Ascending aorta (tissue), 2 donors: ENCODE measurements at regions not wholly inside any gene's neighbourhood (a gene's known extent, or its start where the extent isn't known, plus 50 kb on each side); places are given as distances from the start of the nearest gene placed in this dataset.

Source experiments
- DNase-seq, 2 donors: peaks; one replicate each; pipeline ENCODE4 v3.0.0-alpha.2; 2019; ENCODE audit warnings: low spot score in 2 of 2
- H3K27ac ChIP-seq, 2 donors: fragments of 200-600 bp; sonication (generic); one replicate each; pipeline ENCODE4 v1.5.1; 2016 to 2017; ENCODE audit warnings: mild to moderate bottlenecking in 1 of 2
- H3K27me3 ChIP-seq: fragments of 200-600 bp; sonication (generic); one replicate; pipeline ENCODE4 v1.5.1; 2017
- H3K36me3 ChIP-seq, 2 donors: fragments of 200-600 bp; sonication (generic); one replicate each; pipeline ENCODE4 v1.5.1; 2016
- H3K4me1 ChIP-seq, 2 donors: fragments of 200-600 bp; sonication (generic); one replicate each; pipeline ENCODE4 v1.5.1; 2016 to 2017; ENCODE audit warnings: mild to moderate bottlenecking in 1 of 2
- H3K4me3 ChIP-seq, 2 donors: fragments of 200-600 bp; sonication (generic); one replicate each; pipeline ENCODE4 v1.5.1; 2016 to 2017; ENCODE audit warnings: mild to moderate bottlenecking in 1 of 2
- H3K9me3 ChIP-seq, 2 donors: fragments of 200-600 bp; sonication (generic); one replicate each; pipeline ENCODE4 v1.5.1; 2016
- intact Hi-C: fragments of 100-400 bp; cut with DNase I; formaldehyde crosslinking; loops from one replicate; pipeline ENCODE4 v1.15.1; 2023
- TF ChIP-seq, protein P1 (sequence below), 3 experiments: fragments of 200-600 bp in 2 of 3; fragments of 450-650 bp in 1 of 3; sonication (generic) in 2 of 3; IDR thresholded peaks; one replicate each; pipeline ENCODE4 v1.5.1; 2016 to 2019; ENCODE audit warnings: antibody characterized with exemption in 3 of 3, mild to moderate bottlenecking in 1 of 3, moderate library complexity in 1 of 3

DNA sequence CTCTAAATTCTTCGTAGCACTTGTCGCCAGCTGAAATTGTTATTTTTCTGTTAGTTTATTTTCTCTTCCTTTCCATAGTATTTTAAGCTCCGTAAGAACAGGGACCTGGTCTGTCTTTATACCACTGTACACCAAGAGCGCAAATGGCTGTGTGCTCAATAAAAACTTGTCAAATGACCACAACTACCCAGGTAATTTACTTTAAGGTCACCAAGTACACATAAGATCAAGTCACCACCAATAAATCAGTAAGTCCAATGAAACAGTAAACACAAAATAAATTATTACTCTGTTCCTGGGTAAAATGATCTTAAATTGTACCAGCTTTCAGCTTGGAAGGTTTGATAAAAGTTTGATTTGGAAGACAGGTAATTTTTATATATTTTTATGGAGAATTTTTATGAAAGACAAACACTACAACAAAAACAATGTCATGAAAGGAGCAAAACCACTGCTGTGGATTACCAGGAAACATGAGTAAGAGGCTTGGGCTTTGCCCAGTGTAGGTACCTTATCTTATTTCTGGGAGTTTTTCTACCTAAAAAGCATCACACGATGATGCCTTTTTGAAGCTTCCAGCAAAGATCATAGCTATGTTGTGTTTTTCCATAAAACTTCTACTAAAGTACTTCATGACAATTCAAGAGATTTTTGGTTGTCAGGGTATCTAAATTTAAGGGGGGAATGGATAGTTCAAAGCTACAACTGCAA, 406.8 kb downstream of the SHQ1 start:
- no peaks in the 10 kb centered on the region for H3K9me3 ChIP-seq
- TF ChIP-seq, protein P1, sequence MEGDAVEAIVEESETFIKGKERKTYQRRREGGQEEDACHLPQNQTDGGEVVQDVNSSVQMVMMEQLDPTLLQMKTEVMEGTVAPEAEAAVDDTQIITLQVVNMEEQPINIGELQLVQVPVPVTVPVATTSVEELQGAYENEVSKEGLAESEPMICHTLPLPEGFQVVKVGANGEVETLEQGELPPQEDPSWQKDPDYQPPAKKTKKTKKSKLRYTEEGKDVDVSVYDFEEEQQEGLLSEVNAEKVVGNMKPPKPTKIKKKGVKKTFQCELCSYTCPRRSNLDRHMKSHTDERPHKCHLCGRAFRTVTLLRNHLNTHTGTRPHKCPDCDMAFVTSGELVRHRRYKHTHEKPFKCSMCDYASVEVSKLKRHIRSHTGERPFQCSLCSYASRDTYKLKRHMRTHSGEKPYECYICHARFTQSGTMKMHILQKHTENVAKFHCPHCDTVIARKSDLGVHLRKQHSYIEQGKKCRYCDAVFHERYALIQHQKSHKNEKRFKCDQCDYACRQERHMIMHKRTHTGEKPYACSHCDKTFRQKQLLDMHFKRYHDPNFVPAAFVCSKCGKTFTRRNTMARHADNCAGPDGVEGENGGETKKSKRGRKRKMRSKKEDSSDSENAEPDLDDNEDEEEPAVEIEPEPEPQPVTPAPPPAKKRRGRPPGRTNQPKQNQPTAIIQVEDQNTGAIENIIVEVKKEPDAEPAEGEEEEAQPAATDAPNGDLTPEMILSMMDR (IDR thresholded peaks at IDR 0.05): no peak

DNA sequence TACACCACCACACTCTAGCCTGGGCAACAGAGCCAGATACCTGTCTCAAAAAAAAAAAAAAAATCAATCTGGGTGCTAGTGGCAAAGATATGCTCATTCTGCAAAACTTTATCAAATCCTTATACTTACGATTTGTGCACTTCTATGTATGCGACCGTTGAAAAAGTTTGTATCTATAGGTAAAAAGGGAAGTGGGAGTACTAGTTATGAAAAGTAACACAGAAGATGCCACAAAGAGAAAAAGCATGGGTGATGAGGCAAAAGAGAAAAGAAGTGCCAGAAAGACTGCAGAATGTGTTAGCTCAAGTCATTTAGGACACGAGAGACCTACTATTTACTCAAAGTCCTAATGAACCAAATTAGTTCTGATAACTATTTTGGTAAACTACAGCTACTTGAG, 407.8 kb downstream of the SHQ1 start:
- TF ChIP-seq, protein P1 (IDR thresholded peaks at IDR 0.05): no peak
- H3K27ac ChIP-seq: no peak overlapping the region
- peaks cover 0 to 10% of the 10 kb centered on the region in 2 donors for H3K4me1 ChIP-seq
- H3K4me3 ChIP-seq: no peak overlapping the region
- H3K36me3 ChIP-seq: no peaks in the 10 kb centered on the region
- no peaks in the 10 kb centered on the region for H3K27me3 ChIP-seq
- no peaks in the 10 kb centered on the region for H3K9me3 ChIP-seq
- DNase-seq: no peak
- intact Hi-C loops: loop anchor here (10.0 kb wide), 3 partner anchors 266 to 486 kb away; no protein-coding TSS in a partner anchor

More for the DNA sequence above, 406.8 kb downstream of the SHQ1 start:
- Histone ChIP-seq H3K4me1 (peaks cover 0 to 14% of the 10 kb centered on the region in 2 donors), H3K27me3 (no peaks in the 10 kb centered on the region), H3K4me3 (no peak overlapping the region), H3K36me3 (no peaks in the 10 kb centered on the region), H3K27ac (no peak overlapping the region)
- no peak for DNase-seq
- intact Hi-C loops: loop anchor here (10.0 kb wide), 3 partner anchors 267 to 487 kb away; no protein-coding TSS in a partner anchor

DNA sequence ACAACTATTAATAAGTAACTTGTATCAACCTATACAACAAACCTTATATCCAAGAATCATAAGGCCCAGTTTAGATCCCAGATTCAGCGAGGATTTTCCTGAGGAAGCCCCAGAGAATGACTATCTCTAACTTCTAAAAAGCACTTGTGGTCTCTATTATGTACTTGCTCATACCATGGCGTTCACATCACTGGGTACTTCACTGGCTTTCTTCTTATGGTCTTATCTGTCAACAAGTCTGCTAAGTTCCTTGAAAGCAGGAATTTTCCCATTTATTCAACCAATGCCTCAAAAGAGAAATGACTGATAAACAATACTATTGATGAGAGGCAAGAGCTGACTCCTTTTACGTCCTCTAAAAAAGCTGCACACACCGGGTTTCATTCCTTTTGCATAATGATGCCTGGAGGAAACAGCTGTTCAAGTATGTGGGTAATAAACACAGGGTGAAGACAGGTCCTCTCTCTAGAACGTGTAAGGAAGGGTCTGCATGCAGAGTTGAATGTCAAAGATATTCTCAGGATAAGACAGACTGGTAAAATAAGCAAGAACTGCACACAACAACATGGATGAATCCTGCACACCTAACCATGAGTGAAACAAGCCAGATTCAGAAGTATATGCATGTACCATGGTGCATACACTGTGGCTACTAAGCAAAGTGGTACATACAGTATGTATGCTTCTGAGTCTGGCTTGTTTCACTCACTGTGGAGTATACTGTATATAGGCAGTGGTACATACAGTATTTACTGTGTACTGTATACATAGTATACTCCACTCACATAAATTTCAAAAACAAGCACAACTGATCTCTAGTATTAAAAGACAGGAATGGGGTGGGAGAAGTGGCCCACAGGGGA, 408.7 kb downstream of the SHQ1 start:
- Histone ChIP-seq H3K27ac (no peak overlapping the region), H3K36me3 (no peaks in the 10 kb centered on the region), H3K4me3 (no peak overlapping the region), H3K4me1 (peaks cover 0 to 4% of the 10 kb centered on the region in 2 donors), H3K27me3 (no peaks in the 10 kb centered on the region), H3K9me3 (no peaks in the 10 kb centered on the region)
- intact Hi-C loops: loop anchor here (10.0 kb wide), 3 partner anchors 265 to 485 kb away; no protein-coding TSS in a partner anchor
- TF ChIP-seq, protein P1 (IDR thresholded peaks at IDR 0.05): no peak
- DNase-seq: no peak

DNA sequence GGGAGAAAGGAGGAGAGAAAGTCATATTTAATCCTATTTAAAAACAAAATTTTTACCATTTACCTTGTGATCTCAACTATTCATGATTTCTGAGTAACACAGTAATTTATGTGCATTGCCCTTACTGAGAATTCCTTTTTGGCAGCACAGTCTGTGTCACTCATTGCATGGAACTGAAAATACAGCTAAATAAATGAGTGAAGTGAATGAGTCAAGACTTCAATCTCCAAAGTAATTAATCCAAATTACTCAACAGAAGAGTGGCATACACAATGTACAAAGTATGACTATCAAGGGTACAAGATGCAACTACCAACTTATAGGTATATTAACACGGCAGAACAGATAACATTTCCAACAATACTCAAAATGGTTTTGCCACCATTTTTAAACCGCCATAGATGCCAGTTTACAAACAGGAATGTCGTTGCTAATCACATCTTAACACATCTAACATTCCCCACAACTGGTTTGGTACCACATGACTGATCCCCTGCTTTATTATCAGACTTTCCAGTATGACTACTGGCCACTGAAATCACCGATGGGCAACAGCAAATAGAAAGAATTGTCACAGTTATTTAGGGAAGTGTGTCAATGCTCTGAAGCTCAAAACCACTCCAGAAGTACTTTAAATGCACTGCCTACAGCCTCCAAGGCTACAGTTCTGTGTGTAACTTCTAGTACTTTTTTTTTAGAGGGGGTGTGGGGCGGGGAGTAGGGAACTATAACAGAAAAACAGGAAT, 410.4 kb downstream of the SHQ1 start:
- intact Hi-C loops: no loop called here
- H3K9me3 ChIP-seq: no peaks in the 10 kb centered on the region
- no peaks in the 10 kb centered on the region for H3K27me3 ChIP-seq
- H3K4me1 ChIP-seq: peaks cover 0 to 4% of the 10 kb centered on the region in 2 donors
- H3K27ac ChIP-seq: no peak overlapping the region
- DNase-seq: no peak
- H3K36me3 ChIP-seq: no peaks in the 10 kb centered on the region
- TF ChIP-seq, protein P1 (IDR thresholded peaks at IDR 0.05): no peak
- H3K4me3 ChIP-seq: no peak overlapping the region

DNA sequence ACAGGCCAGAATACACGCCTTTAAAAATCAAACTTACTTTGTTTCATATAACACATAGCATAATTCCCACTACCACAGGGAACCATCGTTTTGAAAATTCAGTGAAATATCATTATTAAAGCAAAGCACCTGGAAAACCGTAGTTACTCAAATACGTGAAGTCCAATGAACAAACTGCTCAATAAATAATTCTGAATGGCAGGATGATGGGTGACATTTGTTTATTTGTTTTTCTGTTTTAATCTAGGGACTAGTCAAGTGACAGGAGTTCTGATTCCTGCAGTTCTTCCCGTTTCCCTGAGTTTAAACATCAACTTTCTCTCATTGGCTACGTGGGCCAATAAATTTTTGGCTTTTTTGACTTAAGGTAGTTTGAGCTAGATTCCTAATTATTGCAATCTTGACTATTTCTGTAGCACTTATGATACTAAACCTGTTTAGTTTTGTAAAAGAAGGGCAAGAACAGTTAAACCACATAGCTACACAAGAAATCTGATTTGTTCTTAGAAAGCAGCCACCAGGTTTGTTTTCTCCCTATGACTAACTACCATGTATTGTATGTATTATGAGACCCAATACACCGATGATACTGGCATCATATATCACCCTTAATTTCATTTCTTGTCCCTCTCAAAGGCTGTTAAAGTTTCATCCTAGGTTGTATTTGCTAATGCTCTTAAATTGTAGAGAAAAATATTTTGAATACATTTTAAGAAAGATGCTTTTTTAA, 411.2 kb downstream of the SHQ1 start:
- Histone ChIP-seq H3K27ac (no peak overlapping the region), H3K27me3 (no peaks in the 10 kb centered on the region), H3K9me3 (no peaks in the 10 kb centered on the region), H3K36me3 (no peaks in the 10 kb centered on the region), H3K4me3 (no peak overlapping the region), H3K4me1 (peaks cover 0 to 4% of the 10 kb centered on the region in 2 donors)
- DNase-seq: no peak
- TF ChIP-seq, protein P1 (IDR thresholded peaks at IDR 0.05): no peak
- intact Hi-C loops: no loop called here
